ENCODE measurements at regions not wholly inside any gene's neighbourhood (a gene's known extent, or its start where the extent isn't known, plus 50 kb on each side); places are given as distances from the start of the nearest gene placed in this dataset.
"Not testable (repeated sequence)": the region's sequence is repeated elsewhere in the genome, so short reads cannot be mapped to it uniquely, and the experiment has no call there.

DNA sequence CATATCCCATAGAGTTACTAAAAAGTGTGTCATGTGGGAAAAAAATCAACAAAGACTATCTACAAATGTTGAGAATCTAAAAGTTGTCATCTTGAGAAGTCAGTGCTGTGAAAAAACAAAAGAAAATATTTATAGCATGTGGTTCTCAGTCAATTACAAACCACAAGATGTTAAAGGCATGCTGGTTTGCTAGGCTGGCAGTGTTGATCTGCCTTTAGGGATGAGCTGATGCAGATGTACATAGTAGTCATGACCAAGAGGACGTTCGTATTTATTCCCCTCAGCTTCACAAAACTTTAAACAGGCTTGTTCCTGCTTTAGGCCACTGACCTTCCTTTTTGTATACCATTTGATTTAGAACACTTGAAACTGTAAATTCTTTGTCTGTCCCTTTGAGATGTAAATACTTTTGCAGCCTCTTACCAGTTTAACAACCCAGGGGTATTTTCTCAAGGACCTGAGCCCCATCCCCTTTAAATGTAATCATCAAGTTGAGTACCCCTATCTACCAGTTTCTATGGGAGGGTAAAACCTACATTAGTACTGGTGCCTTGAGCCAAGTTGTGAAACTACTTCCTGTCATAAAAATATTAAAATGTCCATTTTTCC lies 446.6 kb downstream of the KCNJ18 start:
- no peak for DNase-seq (ENCODE audit: low spot score)

DNA sequence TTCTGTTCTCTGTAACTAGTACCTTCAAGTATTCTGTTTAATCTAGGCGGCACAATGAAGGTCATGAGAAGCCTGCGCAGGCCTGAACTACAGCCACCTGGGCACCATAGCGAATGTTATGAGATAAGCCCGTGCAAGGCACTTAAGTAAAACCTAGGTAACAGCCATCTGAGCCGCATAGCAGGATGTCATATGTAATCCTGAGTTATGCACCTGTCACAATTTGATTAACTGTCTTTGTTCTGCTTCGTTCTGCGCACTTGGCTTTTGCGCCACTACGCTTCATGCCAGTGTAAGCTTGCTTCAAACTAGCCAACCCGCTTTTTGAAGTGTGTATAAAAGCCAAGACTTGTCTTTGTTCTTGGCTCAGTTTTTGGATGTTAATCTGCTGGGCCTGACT lies 449.8 kb downstream of the KCNJ18 start:
- no peak for DNase-seq (ENCODE audit: low spot score)

DNA sequence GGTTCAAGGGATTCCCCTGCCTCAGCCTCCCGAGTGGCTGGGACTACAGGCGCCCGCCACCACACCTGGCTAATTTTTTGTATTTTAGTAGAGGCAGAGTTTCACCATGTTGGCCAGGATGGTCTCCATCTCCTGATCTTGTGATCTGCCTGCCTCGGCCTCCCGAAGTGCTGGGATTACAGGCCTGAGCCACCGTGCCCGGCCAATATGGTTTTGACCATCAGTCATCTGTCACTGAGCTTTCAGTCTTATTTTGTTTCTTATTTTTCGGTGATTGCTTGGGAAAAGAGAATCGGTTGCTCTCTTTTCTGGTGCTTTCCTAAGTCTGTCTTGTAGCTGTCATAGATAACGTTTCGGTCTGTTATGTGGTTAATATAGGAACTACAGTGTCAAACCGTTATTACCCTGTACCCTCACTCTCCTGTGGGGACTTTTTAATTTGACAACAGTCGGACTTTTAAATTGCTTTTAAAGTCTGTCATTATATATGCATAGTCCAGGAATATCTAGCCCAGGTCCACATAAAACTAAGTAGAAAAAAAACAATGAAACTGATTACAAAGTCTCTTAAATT lies 453.4 kb downstream of the KCNJ18 start:
- DNase-seq (ENCODE audit: low spot score) = no peak

DNA sequence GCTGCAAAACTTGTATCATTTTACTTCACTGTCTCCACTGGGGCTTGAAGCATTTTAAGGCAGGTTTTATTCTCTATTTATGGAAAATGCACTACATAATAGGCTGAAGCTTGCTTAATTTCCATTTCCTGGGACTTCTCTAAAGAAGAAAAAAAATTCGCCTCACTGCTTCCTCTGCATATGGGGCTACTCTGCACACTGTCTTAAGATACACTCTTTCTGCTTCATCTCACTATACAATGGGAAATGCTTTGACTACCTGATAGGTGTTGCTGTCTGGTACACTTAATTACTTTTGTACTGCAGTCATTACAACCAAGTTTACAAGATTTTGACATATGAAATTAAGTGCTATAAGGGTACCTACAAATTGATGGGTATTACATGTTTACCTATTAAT lies 466.0 kb downstream of the KCNJ18 start:
- DNase-seq (ENCODE audit: low spot score) = no peak

DNA sequence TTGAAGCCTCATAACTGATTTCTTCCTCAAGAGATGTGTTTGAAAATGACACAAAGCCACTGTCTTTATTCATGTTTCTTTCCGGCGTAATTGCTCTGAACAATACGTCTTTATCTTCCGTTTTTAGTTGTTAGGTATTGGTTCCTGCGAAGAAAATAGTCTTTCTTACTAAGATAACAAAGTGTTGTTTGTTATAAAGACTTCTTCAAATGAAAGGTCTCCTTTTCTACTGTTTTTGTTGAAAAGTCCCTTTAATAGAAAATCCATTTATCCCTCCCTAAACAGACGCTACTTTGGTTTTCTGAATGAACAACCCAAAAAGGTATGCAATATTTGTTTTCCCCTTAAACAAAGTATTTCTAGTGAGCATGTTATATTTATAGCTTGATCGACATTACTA lies 469.1 kb downstream of the KCNJ18 start:
- DNase-seq (ENCODE audit: low spot score) = no peak

DNA sequence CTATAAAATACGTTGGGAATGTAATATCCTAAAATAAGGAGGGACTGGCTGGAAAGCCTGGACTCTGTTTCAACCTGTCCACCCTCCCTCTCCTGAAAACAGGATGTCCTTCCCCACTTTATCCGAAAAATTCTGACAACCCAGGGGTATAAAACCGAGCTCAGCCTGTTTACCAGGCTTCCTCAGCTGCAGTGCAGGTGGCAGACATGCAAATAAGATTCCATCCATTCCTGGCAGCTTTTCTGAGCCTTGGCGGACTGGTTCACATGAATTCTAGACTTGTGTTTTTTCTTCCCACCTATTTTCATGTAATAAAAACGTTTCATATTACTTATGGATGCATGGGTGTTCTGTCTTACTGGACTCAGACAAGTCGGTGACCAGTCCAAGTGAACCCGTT lies 479.3 kb downstream of the KCNJ18 start:
- no peak for DNase-seq (ENCODE audit: low spot score)

DNA sequence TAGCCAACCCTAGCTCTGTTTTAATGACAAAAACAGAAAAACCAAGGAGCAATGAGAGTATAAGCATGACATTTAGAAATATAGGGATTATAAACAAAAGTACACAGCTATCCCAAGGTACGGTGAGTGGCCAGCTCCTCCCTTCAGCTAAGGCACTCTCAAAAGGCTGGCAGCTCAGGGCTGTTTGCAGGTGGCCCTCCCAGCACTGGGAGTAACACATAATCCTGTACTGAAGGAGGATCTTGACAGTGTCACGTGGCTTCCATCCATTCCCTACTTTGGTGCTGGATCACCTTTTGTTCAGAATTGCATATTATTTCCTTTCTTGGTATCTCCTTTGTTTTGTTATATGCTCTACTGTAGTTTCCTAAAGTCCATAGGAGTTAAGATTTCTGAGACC lies 500.8 kb downstream of the KCNJ18 start:
- no peak for DNase-seq (ENCODE audit: low spot score)

DNA sequence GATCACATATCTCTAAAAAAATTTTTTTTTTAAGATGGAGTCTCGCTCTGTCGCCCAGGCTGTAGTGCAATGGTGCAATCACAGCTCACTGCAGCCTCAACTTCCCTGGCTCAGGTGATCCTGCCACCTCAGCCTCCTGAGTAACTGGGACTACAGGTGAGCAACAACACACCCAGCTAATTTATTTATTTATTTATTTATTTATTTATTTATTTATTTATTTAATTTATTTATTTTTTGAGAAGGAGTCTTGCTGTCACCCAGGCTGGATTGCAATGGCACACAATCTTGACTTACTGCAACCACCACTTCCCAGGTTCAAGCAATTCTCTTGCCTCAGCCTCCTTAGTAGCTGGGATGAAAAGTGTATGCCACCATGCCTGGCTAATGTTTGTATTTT lies 507.9 kb downstream of the KCNJ18 start:
- DNase-seq (ENCODE audit: low spot score) = not testable (repeated sequence)

DNA sequence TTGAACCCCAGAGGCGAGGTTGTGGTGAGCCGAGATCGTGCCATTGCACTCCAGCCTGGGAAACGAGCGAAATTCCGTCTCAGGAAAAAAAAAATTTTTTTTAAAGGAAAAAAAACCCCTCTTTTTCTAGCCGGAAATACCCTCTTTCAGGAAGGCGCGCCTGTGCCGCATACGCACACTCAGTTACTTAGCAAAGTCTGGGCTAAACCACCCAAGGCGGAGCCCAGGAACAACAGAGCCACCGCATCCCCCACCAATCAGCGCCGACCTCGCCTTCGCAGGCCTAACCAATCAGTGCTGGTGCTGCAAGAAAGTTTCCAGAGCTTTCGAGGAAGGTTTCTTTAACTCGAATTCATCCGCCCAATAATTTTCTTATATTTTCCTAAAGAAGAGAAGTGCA lies 510.4 kb downstream of the KCNJ18 start:
- DNase-seq (ENCODE audit: low spot score) = no peak

DNA sequence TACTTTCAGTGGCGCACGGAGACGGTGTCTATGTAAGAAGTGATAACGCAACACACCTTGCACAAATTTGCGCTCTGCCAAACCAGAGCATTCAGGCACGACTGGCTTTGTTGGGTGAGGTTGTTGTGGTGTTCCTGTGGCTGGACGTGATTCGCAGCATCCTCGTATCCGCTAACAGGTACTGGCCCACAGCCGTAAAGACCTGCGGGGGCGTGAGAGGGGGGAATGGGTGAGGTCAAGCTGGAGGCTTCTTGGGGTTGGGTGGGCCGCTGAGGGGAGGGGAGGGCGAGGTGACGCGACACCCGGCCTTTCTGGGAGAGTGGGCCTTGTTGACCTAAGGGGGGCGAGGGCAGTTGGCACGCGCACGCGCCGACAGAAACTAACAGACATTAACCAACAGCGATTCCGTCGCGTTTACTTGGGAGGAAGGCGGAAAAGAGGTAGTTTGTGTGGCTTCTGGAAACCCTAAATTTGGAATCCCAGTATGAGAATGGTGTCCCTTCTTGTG lies 510.9 kb downstream of the KCNJ18 start:
- DNase-seq (ENCODE audit: low spot score) = no peak

DNA sequence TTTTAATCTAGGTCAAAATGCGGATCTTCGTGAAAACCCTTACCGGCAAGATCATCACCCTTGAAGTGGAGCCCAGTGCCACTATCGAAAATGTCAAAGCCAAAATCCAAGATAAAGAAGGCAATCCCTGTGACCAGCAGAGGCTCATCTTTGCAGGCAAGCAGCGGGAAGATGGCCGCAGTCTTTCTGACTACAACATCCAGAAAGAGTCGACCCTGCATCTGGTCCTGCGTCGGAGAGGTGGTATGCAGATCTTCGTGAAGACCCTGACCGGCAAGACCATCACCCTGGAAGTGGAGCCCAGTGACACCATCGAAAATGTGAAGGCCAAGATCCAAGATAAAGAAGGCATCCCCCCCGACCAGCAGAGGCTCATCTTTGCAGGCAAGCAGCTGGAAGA lies 511.8 kb downstream of the KCNJ18 start:
- DNase-seq (ENCODE audit: low spot score) = not testable (repeated sequence)

DNA sequence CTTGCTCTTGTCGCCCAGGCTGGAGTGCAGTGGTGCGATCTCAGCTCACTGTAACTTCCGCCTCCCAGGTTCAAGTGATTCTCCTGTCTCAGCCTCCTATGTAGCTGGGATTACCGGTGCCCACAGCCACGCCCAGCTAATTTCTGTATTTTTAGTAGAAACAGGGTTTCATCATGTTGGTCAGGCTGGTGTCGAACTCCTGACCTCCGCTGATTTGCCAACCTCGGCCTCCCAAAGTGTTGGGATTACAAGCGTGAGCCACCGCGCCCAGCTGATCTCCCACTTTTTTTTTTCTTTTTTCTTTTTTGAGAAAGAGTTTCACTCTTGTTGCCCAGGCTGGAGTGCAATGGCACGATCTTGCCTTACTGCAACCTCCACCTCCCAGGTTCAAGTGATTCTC lies 517.9 kb downstream of the KCNJ18 start:
- not testable (repeated sequence) for DNase-seq (ENCODE audit: low spot score)

DNA sequence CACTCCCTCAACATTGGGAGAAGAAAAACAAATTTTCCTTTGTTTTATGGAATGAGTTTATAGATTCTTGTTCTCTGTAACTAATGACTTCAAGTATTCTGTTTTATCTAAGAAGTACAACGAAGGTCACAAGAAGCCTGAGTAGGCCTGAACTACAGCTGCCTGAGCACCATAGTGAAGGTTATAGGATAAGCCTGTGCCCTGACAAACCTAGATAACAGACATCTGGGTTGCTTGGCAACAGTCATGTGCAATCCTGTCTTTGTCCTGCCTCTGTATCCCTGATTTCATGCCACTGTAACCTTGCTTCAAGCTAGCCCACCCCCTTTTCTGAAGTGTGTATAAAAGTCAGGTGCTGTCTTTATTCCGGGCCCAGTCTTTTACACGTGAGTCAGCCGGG lies 520.8 kb downstream of the KCNJ18 start:
- not testable (repeated sequence) for DNase-seq (ENCODE audit: low spot score)

DNA sequence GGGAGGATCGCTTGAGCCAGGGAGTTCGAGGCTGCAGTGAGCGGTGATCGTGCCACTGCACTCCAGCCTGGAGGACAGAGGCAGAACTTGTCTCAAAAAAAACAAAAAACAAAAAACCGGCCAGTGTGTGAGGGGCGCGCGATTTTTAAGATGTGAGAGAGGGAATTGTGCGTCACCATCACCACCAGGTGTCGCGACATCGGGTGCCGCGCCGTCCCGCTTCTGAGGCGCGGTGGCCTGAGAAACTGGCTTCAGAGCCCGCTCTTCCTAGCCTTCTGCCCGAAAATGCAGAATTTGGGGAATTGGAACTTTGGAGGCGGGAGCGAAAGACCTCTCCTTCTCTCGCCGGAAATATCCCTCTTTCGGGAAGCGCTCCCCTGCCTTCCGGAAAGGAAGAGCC lies 524.8 kb downstream of the KCNJ18 start:
- DNase-seq (ENCODE audit: low spot score) = no peak

DNA sequence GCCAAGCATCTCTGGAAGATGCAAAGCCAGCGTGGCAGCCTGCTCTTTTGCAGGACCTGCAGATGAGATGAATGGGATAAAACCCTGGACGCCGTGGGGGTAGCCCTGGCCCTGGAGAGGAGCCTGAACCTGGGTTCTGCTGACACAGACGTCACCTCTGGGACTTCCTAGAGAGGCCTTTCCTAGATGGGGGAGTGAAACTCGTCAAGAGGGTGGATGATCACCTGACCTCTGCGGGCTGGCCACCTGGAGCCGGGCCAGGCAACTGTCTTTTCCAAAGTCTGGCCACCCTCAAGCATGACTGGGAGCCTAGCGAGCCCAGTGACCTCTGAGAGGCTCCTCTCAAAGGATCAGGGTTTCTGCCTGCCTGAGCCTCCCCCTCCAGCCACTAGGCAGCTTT lies 529.0 kb downstream of the KCNJ18 start:
- no peak for DNase-seq (ENCODE audit: low spot score)

DNA sequence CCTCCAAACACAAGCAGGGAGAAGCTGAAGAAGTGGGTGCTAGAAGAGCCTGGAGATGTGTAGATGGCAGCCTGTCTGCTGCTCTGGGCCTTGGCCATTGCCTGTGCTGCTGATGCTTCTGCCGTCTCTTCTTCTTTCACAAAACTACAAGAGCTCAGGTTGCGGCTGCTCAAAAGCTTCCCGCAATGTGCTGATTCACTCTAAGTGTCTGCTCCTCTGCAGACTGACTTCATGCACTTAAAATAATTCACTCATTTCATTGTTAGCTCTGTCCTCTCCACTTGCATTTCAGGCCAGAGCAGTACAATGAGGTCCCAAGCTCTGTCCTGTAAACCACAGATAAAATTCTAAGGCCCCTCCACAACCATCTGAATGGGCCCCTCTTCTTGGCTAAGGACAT lies 534.2 kb downstream of the KCNJ18 start:
- not testable (repeated sequence) for DNase-seq (ENCODE audit: low spot score)

DNA sequence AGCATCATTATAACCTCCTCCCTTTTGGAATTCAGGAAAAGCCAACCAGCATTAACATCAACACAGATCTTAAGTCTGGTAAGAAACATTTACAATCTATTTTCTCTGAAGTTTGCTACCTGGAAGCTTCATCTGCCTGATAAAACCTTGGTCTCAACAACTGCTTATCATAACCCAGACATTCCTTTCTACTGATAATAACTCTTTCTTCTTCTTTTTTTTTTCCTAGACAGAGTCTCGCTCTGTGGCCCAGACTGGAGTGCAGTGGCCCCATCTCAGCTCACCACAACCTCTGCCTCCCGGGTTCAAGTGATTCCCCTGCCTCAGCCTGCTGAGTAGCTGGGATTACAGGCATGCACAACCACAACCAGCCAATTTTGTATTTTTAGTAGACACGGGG lies 534.6 kb downstream of the KCNJ18 start:
- DNase-seq (ENCODE audit: low spot score) = not testable (repeated sequence)

DNA sequence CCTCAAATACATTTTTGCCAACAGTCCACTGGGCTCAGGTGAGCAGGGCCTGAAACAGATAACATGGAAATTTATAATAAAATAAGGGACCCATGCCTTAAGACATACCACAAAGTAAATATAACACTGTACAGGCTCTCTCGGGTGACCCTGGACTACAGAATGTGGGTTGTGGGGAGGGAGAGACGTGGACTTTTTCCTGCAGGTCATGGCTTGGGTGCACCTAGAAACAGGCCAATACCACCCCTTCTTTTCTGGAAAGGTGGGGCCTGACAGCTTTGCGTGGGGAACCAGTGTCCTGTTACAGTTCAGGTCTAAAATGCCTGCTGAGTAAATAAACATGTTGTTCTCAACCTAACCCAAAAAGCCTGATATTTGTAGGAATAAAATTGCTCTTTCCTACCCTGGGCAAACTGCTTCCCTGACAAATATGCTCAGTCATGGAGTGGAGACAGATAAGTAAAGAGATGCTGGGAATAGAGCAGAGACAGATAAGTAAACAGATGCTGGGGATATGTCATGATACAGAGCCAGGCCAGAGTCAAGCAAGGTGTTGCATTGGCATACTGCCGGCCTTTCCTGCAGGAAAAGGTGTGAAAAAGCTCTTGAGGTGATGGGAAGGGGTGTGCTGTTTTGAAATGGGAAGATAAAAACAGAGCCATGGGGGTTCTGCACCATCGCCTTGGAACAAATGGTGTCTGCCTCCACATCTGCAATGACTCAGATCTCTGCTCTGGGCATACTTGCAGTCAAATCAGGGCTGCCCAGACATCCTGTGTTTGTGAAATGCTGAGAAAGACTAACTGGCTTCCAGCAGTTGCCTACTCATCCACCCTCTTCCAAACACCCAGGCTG lies 535.6 kb downstream of the KCNJ18 start:
- DNase-seq (ENCODE audit: low spot score) = not testable (repeated sequence)

DNA sequence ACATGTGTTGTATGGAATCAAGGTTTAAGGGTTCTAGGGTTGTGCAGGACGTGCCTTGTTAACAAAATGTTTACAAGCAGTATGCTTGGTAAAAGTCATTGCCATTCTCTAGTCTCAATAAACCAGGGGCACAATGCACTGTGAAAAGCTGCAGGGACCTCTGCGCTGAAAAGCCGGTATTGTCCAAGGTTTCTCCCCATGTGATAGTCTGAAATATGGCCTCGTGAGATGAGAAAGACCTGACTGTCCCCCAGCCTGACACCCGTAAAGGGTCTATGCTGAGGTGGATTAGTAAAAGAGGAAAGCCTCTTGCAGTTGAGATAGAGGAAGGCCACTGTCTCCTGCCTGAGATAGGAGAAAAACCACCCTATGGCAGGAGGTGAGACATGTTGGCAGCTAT lies 537.5 kb downstream of the KCNJ18 start:
- not testable (repeated sequence) for DNase-seq (ENCODE audit: low spot score)

DNA sequence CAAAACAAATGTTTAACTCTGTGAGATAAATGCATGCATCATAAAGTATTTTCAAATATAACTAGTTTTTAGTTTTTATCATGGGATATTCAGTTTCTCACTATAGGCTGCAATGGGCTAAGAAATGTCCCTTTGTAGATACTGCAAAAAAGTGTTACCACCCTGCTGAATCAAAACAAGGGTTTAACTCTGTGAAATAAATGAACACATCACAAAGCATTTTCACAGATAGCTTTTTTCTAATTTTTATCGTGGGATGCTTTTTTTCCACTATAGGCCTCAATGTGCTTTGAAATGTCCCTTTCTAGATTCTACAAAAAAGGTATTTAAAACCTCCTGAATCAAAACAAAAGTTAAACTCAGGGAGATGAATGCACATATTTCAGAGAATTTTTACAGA lies 541.1 kb downstream of the KCNJ18 start:
- DNase-seq (ENCODE audit: low spot score) = no peak

DNA sequence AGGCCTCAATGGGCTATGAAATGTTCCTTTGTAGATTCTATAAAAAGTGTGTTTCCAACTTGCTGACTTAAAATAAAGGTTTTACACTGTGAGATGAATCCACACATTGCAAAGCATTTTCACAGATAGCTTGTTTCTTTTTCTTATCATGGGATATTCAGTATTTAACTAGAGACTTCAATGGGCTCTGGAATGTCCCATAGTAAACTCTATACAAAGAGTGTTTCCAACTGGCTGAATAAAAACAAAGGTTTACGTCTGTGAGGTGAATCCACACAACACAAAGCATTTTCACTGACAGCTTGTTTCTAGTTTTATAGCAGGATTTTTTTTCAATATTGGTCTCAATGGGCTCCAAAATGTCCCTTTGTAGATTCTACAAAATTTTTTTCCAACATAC lies 550.1 kb downstream of the KCNJ18 start:
- DNase-seq (ENCODE audit: low spot score) = no peak

DNA sequence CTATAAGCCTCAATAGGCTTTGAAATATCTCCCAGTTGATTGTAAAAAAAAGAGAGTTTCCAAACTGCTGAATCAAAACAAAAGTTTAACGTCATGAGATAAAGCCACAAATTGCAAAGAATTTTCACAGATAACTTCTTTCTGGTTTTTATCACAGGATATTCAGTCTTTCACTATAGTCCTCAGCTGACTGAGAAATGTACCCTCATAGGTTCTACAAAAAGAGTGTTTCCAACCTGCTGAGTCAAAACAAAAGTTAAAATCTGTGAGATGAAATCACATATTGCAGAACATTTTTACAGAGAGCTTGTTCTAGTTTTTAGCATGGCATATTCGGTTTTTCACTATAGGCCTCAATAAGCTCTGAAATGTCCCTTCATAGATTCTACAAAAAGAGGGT lies 559.2 kb downstream of the KCNJ18 start:
- DNase-seq (ENCODE audit: low spot score) = no peak

DNA sequence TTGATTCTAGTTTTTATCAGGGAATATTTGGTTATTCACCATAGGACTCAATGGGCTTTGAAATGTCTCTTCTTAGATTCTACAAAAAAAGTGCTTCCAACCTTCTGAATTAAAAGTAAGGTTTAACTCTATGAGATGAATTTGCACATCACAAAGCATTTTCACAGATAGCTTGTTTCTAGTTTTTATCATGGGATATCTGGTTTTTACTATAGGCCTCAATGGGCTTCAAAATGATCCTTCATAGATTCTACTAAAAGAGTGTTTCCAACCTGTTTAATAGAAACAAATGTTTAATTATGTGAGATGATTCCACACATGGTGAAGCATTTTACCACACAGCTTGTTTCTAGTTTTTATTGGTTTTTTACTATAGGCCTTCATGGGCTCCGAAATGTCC lies 560.7 kb downstream of the KCNJ18 start:
- DNase-seq (ENCODE audit: low spot score) = no peak
